ENCODE measurements at regions not wholly inside any gene's neighbourhood (a gene's known extent, or its start where the extent isn't known, plus 50 kb on each side); places are given as distances from the start of the nearest gene placed in this dataset.
"Not testable (repeated sequence)": the region's sequence is repeated elsewhere in the genome, so short reads cannot be mapped to it uniquely, and the experiment has no call there.

- peak; percentile 30 for DNase-seq
- in situ Hi-C loops (cut with HindIII; ENCODE audit: low pct_ligation_motif_present, low sequenced_read_pairs) = no loop called here
- Histone ChIP-seq H3K27me3 (replicated peaks) (no peaks in the 10 kb centered on the region), H3K27ac (no peak overlapping the region), H3K36me3 (replicated peaks) (no peaks in the 10 kb centered on the region), H3K4me3 (ENCODE audit: low read depth, low read length) (no peak overlapping the region)
- TF ChIP-seq CTCF (IDR thresholded peaks at IDR 0.05; ENCODE audit: low read depth, low read length, missing control alignments) = no peak
Measured at GRCh38 chr11:100515087-100515486, 172.0 kb upstream of the ARHGAP42 start.

GRCh38 chr11:100525197-100525596, 161.9 kb upstream of the ARHGAP42 start:
- DNase-seq = no peak
- Histone ChIP-seq H3K4me3 (ENCODE audit: low read depth, low read length) (no peak overlapping the region), H3K27me3 (replicated peaks) (no peaks in the 10 kb centered on the region), H3K36me3 (replicated peaks) (no peaks in the 10 kb centered on the region), H3K27ac (no peak overlapping the region)
- in situ Hi-C loops (cut with HindIII; ENCODE audit: low pct_ligation_motif_present, low sequenced_read_pairs) = no loop called here
- no peak for TF ChIP-seq CTCF (IDR thresholded peaks at IDR 0.05; ENCODE audit: low read depth, low read length, missing control alignments)

GRCh38 chr11:100525635-100526034, 161.5 kb upstream of the ARHGAP42 start:
- in situ Hi-C loops (cut with HindIII; ENCODE audit: low pct_ligation_motif_present, low sequenced_read_pairs) = no loop called here
- Histone ChIP-seq H3K36me3 (replicated peaks) (no peaks in the 10 kb centered on the region), H3K27ac (no peak overlapping the region), H3K4me3 (ENCODE audit: low read depth, low read length) (no peak overlapping the region), H3K27me3 (replicated peaks) (no peaks in the 10 kb centered on the region)
- DNase-seq = no peak
- TF ChIP-seq CTCF (IDR thresholded peaks at IDR 0.05; ENCODE audit: low read depth, low read length, missing control alignments) = peak; percentile 30

DNA sequence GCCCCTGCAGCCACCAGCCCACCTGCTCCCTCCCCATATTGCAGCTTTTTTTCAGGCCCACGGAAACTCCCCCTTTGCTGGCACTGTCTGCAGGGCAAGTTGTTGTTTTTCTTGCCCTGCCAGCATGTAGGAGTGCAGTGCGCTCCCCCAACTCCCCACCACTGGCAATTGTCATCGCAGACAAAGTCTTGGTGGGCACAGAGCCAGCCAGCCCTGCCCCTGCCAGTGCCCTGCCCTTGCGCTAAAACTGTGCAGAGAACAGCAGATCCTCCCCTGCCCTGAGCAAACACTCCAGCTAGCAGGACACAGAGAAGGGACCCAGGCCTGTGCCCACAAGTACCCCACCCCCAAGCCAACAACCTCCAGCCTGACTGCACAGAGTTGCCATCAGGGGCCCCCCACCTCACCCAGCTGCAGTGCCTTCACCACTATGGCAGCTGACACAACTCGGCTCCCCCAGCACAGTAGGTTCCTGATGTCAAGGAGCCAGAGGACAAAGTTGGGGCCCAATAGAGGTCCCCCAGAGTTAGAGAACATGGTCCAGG, 158.1 kb upstream of the ARHGAP42 start:
- no peak for TF ChIP-seq CTCF (IDR thresholded peaks at IDR 0.05; ENCODE audit: low read depth, low read length, missing control alignments)
- in situ Hi-C loops (cut with HindIII; ENCODE audit: low pct_ligation_motif_present, low sequenced_read_pairs) = no loop called here
- H3K36me3 ChIP-seq (replicated peaks) = no peaks in the 10 kb centered on the region
- H3K27me3 ChIP-seq (replicated peaks) = no peaks in the 10 kb centered on the region
- DNase-seq = no peak
- H3K27ac ChIP-seq = no peak overlapping the region
- no peak overlapping the region for H3K4me3 ChIP-seq (ENCODE audit: low read depth, low read length)

- H3K36me3 ChIP-seq (replicated peaks); DNase-seq; H3K4me3 ChIP-seq (ENCODE audit: low read depth, low read length); in situ Hi-C loops (cut with HindIII; ENCODE audit: low pct_ligation_motif_present, low sequenced_read_pairs); H3K27ac ChIP-seq; H3K27me3 ChIP-seq (replicated peaks): not testable (repeated sequence)
Measured at GRCh38 chr11:100531290-100531689, 155.8 kb upstream of the ARHGAP42 start.

- no peak for TF ChIP-seq CTCF (IDR thresholded peaks at IDR 0.05; ENCODE audit: low read depth, low read length, missing control alignments)
- Histone ChIP-seq H3K27ac (no peak overlapping the region), H3K36me3 (replicated peaks) (no peaks in the 10 kb centered on the region), H3K4me3 (ENCODE audit: low read depth, low read length) (no peak overlapping the region), H3K27me3 (replicated peaks) (no peaks in the 10 kb centered on the region)
- DNase-seq = no peak
- in situ Hi-C loops (cut with HindIII; ENCODE audit: low pct_ligation_motif_present, low sequenced_read_pairs) = no loop called here
Measured at GRCh38 chr11:100536979-100537378, 150.1 kb upstream of the ARHGAP42 start.
